HS-5 (cell line): ENCODE measurements at regions not wholly inside any gene's neighbourhood (a gene's known extent, or its start where the extent isn't known, plus 50 kb on each side); places are given as distances from the start of the nearest gene placed in this dataset.

ENCODE experiments used
- DNase-seq: peaks from one replicate; pipeline ENCODE4 v3.0.0-alpha.2; 2012; ENCODE audit warnings: low read depth

DNA sequence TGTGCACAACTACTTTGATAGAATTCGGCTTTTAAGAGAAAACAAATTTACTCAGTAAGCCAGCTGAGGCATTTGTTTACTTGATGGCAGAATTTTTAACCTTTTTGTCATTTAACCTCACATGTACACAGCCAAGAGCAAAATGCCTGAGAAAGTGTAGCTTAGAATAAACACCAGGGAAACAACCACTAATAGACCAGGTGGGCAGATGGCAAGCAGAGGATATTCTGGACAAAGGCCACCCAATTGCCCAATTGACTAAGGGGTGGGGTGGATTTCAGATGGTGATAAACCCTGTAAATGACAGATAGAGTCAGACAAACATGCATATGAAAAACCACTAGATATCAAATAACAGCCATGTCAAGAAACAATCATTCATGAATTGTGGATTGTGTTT is 190.7 kb upstream of the FBXL4 start:
- DNase-seq, result no peak

DNA sequence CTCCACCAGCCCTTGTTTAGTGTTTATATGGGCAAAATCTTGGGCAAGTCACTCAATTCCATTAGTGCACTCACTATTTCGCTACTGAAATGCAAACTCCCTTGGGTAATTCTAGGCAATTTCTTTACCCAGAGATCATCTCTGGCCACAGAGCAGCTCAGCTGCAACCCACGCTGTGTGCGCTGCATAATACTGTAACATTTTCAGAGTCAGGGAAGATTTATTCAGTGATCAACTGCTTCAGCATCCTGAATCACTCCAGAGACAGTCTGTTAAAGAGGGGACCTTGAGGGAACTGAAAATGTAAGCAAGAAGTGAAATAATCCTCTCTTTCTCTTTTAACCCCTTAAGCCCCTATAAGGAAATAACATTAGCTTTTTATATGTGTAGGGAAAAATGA is 189.6 kb upstream of the FBXL4 start:
- no peak for DNase-seq

- DNase-seq, result no peak
Measured at GRCh38 chr6:99136488-99136887, 188.7 kb upstream of the FBXL4 start.

- DNase-seq, result no peak
Measured at GRCh38 chr6:99132026-99132635, 184.4 kb upstream of the FBXL4 start.

DNA sequence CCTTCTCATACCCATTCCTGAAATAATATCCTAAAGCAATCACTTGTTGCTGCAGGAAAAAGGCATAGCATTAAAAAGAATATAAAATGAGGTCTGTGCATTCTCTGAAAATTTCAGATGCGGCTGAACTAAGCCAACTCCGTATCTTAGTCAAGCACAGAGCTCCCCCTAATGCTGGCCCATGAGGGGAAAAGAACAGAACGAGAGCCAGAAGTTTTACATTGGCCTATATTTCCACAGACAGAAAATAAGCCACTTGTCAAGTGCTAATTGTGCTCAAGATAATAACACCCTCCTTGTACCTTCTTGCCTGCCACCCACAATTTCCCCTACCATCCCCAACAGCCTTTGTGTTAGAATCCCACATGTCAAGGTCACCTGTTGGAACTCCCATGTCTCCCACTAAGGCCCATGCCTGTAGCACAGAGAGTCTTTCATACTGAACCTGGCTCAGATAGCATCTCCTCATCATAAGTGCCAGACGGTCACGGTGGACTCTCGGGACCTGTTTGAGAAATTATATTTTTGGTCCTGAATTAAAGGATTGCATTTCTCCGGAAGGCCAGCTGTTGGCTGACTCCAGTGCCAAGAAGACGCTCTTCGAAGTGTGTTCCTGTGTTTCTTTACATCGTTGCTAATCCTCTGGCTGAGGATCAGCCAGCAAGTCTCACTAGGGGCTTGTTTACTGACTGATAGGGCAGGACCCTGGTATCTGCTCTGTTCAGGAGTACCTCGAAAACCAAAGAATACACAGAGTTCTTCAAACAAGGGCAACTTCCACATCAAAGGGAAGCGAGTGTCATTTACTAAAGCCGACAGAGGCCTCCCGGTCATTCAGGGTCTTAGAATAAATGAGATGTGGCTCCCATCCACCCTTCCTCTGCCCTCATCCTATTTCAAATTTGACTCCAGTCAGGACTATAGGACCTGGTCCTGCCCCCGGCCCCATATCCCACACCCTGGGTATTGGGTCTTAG is 183.4 kb upstream of the FBXL4 start:
- DNase-seq, result no peak

GRCh38 chr6:99129835-99130234 is 182.1 kb upstream of the FBXL4 start:
- DNase-seq, result no peak

GRCh38 chr6:99121748-99122147 is 174.0 kb upstream of the FBXL4 start:
- DNase-seq, result no peak

- DNase-seq, result no peak
Measured at GRCh38 chr6:99120641-99121040, 172.9 kb upstream of the FBXL4 start.

DNA sequence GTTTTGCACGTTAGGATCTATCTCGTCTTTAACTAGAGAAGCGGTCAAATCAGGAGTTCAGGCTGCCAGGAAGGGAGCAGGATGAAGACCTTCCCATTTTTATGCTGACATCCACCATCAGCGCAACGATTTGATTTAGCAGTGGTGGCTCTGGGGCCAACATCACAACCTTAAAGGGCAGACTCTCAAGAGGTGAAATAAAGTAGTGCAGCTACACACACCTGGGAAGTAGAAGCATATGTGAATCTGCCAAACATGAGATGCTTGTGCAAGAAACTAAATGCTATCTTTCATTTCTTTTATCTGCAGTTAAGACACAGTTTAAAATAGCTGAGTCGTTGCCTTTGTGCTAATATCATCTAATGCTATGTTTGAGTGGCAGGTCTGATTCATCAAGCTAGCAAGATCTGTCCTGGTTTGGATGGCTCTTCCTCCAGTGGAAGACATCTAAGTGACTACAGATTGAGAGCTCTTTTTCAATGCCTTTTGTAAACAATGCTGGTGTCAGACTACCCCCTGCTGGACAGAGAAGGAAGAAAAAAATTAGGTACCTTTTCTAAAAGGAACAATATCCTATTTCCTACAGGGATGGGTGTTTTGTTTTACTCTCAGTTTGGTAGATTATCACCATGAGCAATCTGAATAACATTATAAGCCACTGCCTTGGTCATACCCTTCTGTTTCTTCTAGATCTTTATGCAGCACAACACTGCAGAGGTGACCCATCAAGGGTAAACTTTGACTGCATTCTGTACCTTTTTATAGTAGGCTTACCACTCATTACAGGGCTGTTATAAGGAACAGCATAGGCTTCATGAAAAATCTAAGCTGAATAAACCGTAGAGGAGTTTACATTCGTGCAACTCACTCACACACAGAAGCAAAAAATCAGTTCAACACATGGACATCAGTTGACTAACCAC is 171.6 kb upstream of the FBXL4 start:
- DNase-seq, result peak; percentile 19

GRCh38 chr6:99114769-99115406 is 167.1 kb upstream of the FBXL4 start:
- DNase-seq, result no peak

GRCh38 chr6:99111590-99111989 is 163.8 kb upstream of the FBXL4 start:
- DNase-seq, result no peak

DNA sequence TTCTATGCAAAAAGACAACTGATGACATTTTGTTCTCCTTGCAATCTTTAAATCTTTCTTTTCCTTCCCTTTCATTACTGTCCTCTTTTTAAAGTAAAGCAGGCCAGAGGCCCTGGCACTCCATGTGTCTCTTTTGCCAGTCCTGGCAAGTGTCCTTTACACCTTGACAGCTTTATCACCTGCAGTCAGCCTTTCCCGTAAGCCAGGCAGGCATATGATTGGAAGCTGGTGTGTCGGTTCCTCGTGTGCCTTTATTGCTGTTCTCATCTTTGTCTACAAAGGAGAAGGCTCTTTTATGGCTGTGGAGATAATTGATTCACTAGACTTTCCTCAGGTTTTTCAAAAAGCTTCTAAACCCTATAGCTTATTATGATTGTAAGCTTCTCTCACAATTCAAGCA is 162.3 kb upstream of the FBXL4 start:
- DNase-seq, result no peak

DNA sequence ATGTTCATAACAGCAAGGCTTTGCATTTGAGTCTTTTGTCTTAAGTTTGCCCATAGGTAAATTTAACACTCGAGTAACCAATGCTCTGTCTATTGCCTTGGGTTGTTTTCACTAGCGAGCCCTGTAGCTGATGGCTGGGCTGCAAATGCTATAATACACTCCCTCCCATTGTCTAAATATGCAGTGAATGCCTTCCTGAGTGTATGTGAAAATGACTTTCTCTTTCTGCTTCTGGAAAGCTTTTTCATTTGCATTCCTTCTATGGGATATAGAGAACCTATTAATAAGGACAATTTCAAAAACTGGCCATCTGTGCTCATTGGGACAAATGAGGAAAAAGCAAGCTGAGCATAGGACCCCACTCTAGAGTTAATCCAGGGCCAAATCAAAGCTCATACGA is 156.5 kb upstream of the FBXL4 start:
- DNase-seq, result no peak

GRCh38 chr6:99099243-99099642 is 151.5 kb upstream of the FBXL4 start:
- no peak for DNase-seq

- DNase-seq, result no peak
Measured at GRCh38 chr6:99096170-99096569, 148.4 kb upstream of the FBXL4 start.

DNA sequence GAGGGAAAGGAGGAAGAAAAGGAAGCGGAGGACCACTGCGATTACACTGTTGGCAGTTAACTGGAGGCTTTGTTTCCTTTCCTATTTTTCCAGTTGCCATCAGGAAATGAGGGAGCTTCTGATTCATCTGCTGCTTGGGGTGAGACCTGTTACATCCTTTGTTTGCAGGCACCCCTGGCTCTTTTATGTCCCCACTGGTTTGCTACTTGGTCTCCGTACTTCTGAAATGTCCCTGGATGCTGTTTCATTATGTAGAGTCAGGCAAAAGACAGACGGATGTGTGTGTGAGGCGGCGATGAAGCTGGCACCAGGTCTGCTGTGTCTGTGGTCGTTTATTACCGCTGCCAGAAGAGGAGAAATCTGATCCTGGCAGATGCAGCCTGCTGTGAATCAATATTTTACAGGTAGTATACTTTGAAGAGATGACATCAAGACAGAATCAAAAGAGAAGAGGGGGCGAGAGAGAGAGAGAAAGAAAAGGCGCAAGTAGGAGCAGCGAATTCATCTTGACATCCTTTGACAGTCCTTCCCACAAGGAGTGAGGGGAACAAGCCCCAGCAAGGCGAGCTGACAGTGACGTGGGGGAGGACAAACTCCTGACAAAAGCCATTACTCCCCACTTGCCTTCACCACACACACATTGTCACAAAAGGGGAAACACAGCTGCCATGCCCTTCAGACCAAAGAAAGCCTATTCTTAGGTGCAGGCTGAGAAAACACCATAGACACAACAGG is 145.9 kb upstream of the FBXL4 start:
- DNase-seq, result no peak

DNA sequence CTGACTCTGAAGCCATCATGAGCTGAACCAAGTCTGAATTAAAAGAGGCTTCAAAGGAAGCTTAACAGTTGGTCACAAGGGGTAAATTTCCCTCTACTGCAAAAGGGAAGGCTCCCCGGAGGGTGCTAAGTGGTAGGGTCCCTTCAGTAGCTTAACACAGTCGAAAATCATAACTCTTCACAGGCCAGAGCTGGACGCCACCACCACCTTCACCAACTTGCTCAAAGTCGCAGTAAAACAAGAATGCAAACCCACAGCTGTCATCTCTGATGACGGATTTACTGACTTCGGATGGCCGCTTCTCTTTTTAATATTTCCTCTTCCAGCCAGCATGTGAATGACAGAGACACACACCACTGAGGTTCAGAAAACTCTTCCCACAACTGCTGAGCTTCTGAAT is 144.7 kb upstream of the FBXL4 start:
- DNase-seq, result no peak

- no peak for DNase-seq
Measured at GRCh38 chr6:99091985-99092384, 144.2 kb upstream of the FBXL4 start.

DNA sequence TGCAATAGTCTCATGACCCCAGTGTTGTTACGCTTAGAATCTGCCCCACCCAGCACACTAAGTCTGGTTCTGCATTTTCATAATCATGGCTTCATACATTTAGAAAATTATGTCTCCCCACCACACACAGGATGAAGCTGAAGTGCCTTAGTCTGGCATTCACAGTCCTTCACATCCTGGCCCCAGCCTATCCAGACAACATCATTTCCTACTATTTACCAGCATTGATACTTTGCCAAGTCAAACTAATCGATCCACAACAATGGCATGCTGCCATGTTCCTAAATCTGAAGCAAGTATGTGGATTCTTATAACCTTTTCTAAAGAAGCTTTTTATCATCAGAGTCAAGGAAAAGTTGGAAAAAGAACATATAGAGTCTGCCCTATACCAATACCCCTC is 132.4 kb upstream of the FBXL4 start:
- DNase-seq, result no peak

GRCh38 chr6:99079058-99079457 is 131.3 kb upstream of the FBXL4 start:
- no peak for DNase-seq

- DNase-seq, result no peak
Measured at GRCh38 chr6:99073223-99073622, 125.5 kb upstream of the FBXL4 start.
